ENCODE measurements at regions not wholly inside any gene's neighbourhood (a gene's known extent, or its start where the extent isn't known, plus 50 kb on each side); places are given as distances from the start of the nearest gene placed in this dataset.

DNA sequence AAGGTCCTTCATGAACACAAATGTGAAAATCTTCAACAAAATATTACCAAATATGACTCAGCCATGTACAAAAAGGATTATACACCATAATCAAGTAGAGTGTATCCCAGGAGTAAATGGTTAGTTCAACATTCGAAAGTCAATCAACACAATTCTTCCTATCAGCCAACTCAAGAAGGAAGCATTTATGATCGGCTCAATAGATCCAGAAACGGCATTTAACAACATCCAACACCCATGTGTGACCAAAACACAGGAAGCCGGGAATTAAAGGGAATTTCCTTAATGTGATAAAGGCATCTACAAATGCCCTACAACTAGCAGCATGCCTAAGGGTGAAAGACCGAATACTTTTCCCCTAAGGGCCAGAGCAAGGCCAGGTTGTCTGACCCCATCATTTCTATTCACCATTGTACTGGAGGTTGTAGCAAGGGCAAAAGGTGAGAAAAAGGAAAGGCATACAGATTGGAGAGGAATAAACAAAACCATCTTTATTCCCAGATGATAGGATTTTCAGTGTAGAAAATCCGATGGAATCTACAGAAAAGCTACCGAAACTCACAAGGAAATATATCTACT, 69.9 kb upstream of the CLDN5 start:
- no peak overlapping the region for H3K27ac Mint-ChIP-seq (ENCODE audit: unreplicated experiment)
- CTCF ChIA-PET, result interaction anchor here (1.3 kb wide), 1 partner anchor 13 kb away, joined by 4 read pairs; no protein-coding TSS in a partner anchor
- intact Hi-C loops (cut with micrococcal nuclease; ENCODE audit: unreplicated experiment), result no loop called here
- BruUV-seq (replicated peaks), result no TSS peak
- H3K4me3 Mint-ChIP-seq (ENCODE audit: low read depth, unreplicated experiment), result no peak overlapping the region
- H3K27me3 Mint-ChIP-seq (ENCODE audit: unreplicated experiment), result peaks cover 56% of the 10 kb centered on the region
- H3K9me3 Mint-ChIP-seq (ENCODE audit: low read depth, unreplicated experiment), result no peaks in the 10 kb centered on the region
- no peaks in the 10 kb centered on the region for H3K4me1 Mint-ChIP-seq (ENCODE audit: low read depth, unreplicated experiment)
- no peak for DNase-seq
- TF ChIP-seq CTCF (IDR thresholded peaks at IDR 0.05; ENCODE audit: unreplicated experiment), result no peak
- no peaks in the 10 kb centered on the region for H3K36me3 Mint-ChIP-seq (ENCODE audit: insufficient read depth, unreplicated experiment)

DNA sequence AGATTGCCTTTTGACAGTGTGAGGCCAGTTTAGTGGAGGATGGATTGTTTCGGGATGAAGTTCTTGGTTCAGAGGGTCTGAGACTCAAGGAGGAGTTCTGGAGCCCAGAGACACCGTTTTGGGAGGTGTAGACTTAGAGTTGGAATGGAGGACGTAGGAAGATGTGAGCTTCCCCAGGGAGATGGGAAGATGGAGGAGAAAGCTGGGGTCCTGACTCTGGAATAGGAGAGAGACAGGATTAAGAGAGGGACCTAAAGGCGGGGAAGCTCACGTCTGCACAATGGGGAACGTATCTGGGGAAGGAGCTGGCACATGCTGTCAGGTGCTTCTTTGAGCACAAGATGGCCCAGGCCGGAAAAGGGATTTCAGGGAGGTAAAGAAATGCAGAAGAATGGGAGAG, 71.3 kb upstream of the CLDN5 start:
- Mint-ChIP-seq H3K9me3 (ENCODE audit: low read depth, unreplicated experiment) (no peaks in the 10 kb centered on the region), H3K27ac (ENCODE audit: unreplicated experiment) (no peak overlapping the region), H3K4me3 (ENCODE audit: low read depth, unreplicated experiment) (no peak overlapping the region), H3K36me3 (ENCODE audit: insufficient read depth, unreplicated experiment) (no peaks in the 10 kb centered on the region), H3K27me3 (ENCODE audit: unreplicated experiment) (peaks cover 42% of the 10 kb centered on the region), H3K4me1 (ENCODE audit: low read depth, unreplicated experiment) (no peaks in the 10 kb centered on the region)
- intact Hi-C loops (cut with micrococcal nuclease; ENCODE audit: unreplicated experiment), result no loop called here
- no peak for TF ChIP-seq CTCF (IDR thresholded peaks at IDR 0.05; ENCODE audit: unreplicated experiment)
- BruUV-seq (replicated peaks), result no TSS peak
- CTCF ChIA-PET, result no interaction called here
- no peak for DNase-seq

DNA sequence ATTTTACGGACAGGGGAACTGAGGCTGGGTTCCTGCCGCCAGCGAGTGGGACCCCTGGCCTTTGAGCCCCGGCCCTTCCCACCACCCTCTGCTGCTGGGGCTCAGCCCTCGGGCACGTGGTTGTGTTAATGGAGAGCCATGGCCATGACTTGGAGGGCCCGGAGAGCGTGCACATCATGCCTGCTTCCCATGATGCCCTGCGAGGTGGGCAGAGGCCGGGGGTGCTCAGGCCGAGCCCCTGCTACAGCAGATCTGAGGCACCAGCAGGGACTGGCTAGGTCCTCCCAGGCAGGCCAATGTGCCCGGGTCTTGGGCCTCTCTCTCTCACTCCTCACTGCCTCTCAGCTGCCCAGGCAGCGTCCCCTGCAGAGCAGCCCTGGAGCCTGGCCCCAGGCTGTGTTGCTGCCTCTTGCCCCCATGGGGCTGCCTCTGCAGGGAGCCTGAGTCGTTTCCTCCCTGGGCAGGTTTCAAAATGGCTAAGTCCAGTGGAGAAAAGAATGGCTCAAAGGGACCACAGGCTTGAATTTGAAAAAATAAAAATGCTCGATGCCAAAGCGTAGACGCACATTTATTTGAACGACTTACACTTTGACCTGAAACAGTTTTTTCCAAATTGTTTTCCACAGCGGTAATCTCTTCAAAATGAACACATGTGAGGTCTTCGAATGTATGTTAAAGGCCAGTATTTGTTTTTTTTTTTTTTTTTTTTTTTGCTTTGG, 72.6 kb upstream of the CLDN5 start:
- intact Hi-C loops (cut with micrococcal nuclease; ENCODE audit: unreplicated experiment), result no loop called here
- CTCF ChIA-PET, result no interaction called here
- H3K4me3 Mint-ChIP-seq (ENCODE audit: low read depth, unreplicated experiment), result no peak overlapping the region
- no peaks in the 10 kb centered on the region for H3K9me3 Mint-ChIP-seq (ENCODE audit: low read depth, unreplicated experiment)
- BruUV-seq (replicated peaks), result no TSS peak
- TF ChIP-seq CTCF (IDR thresholded peaks at IDR 0.05; ENCODE audit: unreplicated experiment), result no peak
- DNase-seq, result no peak
- H3K36me3 Mint-ChIP-seq (ENCODE audit: insufficient read depth, unreplicated experiment), result no peaks in the 10 kb centered on the region
- no peaks in the 10 kb centered on the region for H3K4me1 Mint-ChIP-seq (ENCODE audit: low read depth, unreplicated experiment)
- H3K27ac Mint-ChIP-seq (ENCODE audit: unreplicated experiment), result no peak overlapping the region
- H3K27me3 Mint-ChIP-seq (ENCODE audit: unreplicated experiment), result peaks cover 52% of the 10 kb centered on the region

- intact Hi-C loops (cut with micrococcal nuclease; ENCODE audit: unreplicated experiment), result no loop called here
- CTCF ChIA-PET, result no interaction called here
- H3K27ac Mint-ChIP-seq (ENCODE audit: unreplicated experiment), result no peak overlapping the region
Measured at GRCh38 chr22:19597399-19597735, 73.2 kb upstream of the CLDN5 start.

More at GRCh38 chr22:19597399-19597735, 73.2 kb upstream of the CLDN5 start:
- BruUV-seq (replicated peaks), result no TSS peak
- no peak for TF ChIP-seq CTCF (IDR thresholded peaks at IDR 0.05; ENCODE audit: unreplicated experiment)
- Mint-ChIP-seq H3K4me3 (ENCODE audit: low read depth, unreplicated experiment) (no peak overlapping the region), H3K27me3 (ENCODE audit: unreplicated experiment) (peaks cover 53% of the 10 kb centered on the region), H3K9me3 (ENCODE audit: low read depth, unreplicated experiment) (no peaks in the 10 kb centered on the region), H3K36me3 (ENCODE audit: insufficient read depth, unreplicated experiment) (no peaks in the 10 kb centered on the region), H3K4me1 (ENCODE audit: low read depth, unreplicated experiment) (no peaks in the 10 kb centered on the region)
- no peak for DNase-seq

All from Calu3 (cell line).